ENCODE measurements at regions not wholly inside any gene's neighbourhood (a gene's known extent, or its start where the extent isn't known, plus 50 kb on each side); places are given as distances from the start of the nearest gene placed in this dataset.

- TF ChIP-seq, protein P1, sequence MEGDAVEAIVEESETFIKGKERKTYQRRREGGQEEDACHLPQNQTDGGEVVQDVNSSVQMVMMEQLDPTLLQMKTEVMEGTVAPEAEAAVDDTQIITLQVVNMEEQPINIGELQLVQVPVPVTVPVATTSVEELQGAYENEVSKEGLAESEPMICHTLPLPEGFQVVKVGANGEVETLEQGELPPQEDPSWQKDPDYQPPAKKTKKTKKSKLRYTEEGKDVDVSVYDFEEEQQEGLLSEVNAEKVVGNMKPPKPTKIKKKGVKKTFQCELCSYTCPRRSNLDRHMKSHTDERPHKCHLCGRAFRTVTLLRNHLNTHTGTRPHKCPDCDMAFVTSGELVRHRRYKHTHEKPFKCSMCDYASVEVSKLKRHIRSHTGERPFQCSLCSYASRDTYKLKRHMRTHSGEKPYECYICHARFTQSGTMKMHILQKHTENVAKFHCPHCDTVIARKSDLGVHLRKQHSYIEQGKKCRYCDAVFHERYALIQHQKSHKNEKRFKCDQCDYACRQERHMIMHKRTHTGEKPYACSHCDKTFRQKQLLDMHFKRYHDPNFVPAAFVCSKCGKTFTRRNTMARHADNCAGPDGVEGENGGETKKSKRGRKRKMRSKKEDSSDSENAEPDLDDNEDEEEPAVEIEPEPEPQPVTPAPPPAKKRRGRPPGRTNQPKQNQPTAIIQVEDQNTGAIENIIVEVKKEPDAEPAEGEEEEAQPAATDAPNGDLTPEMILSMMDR (IDR thresholded peaks at IDR 0.05; ENCODE audit: borderline replicate concordance, extremely low read depth, low read length, poor library complexity, severe bottlenecking), result no peak
- no peak for TF ChIP-seq EZH2 (IDR thresholded peaks at IDR 0.05; ENCODE audit: borderline replicate concordance, low read depth, low read length, severe bottlenecking)
These were observed 200.5 kb upstream of the GRIP1 start for GRCh38 chr12:66879409-66879808.
